Psoas muscle (tissue), 7 donors: ENCODE measurements at regions not wholly inside any gene's neighbourhood (a gene's known extent, or its start where the extent isn't known, plus 50 kb on each side); places are given as distances from the start of the nearest gene placed in this dataset.

Experiments
- ATAC-seq, 4 donors: fragments of 200-7000 bp; cut with Tn5 transposase; one replicate each; pipeline ENCODE4 v1.9.1; 2020; ENCODE audit warnings: moderate library complexity in 3 of 4, mild to moderate bottlenecking in 2 of 4
- DNase-seq, 2 donors: peaks; one replicate each; pipeline ENCODE4 v3.0.0-alpha.2; 2020
- H3K27ac ChIP-seq: fragments of 200-600 bp; one replicate; pipeline ENCODE4 v1.8.0; 2022
- H3K27me3 ChIP-seq, 3 donors: fragments of 200-600 bp in 1 of 3; one replicate each; pipeline versions ENCODE4 v1.6.1 to v1.8.0; 2013 to 2022; ENCODE audit warnings: low read length in 2 of 3, mild to moderate bottlenecking in 2 of 3, moderate library complexity in 1 of 3; ENCODE audit not compliant: insufficient read depth in 3 of 3
- H3K36me3 ChIP-seq, 2 donors: fragments of 200-600 bp in 1 of 2; one replicate each; pipeline versions ENCODE4 v1.6.1 to v1.8.0; 2013 to 2022; ENCODE audit warnings: low read depth in 1 of 2, mild to moderate bottlenecking in 1 of 2, moderate library complexity in 1 of 2; ENCODE audit not compliant: insufficient read depth in 1 of 2
- H3K4me1 ChIP-seq: fragments of 200-600 bp; one replicate; pipeline ENCODE4 v1.8.0; 2022
- H3K4me3 ChIP-seq: fragments of 200-600 bp; one replicate; pipeline ENCODE4 v1.8.0; 2022; ENCODE audit warnings: mild to moderate bottlenecking
- H3K9me3 ChIP-seq: fragments of 200-600 bp; one replicate; pipeline ENCODE4 v1.8.0; 2022
- CTCF ChIP-seq: fragments of 200-600 bp; IDR thresholded peaks from one replicate; pipeline ENCODE4 v1.8.0; 2022; ENCODE audit warnings: antibody characterized with exemption
- WGBS, 3 donors: extraction: QIAGEN DNeasy Blood & Tissue Kit; methylation state at CpG; one replicate each; pipeline versions ENCODE4 v1.1.6 to v1.1.7; 2013; 5-methylcytosine and 5-hydroxymethylcytosine counted together
- intact Hi-C, 2 donors: fragments of 100-400 bp; cut with DNase I; formaldehyde crosslinking; loops; one replicate each; pipeline versions ENCODE4 v1.11.0 to v1.14.2; 2022
- donor health status: healthy with polysubstance abuse.
- donor health status: DM: no; HTN: no; CAD: no; lungs with moderate emphysema.
- donor health status: Bipolar disorder and iron deficiency.
- donor health status: healthy.
- donor health status: DM: yes; HTN: yes; CAD: no.
- donor health status: DM: no; HTN: no; CAD: no.
- donor health status: DM: yes; HTN: yes; CAD: no.

GRCh38 chr6:62623846-62624532 is 338.0 kb upstream of the KHDRBS2 start:
- Histone ChIP-seq H3K27me3 (no peaks in the 10 kb centered on the region), H3K9me3 (no peaks in the 10 kb centered on the region), H3K27ac (no peak overlapping the region), H3K36me3 (no peaks in the 10 kb centered on the region), H3K4me1 (no peaks in the 10 kb centered on the region), H3K4me3 (no peak overlapping the region)
- ATAC-seq = no peak
- intact Hi-C loops = no loop called here
- no peak for TF ChIP-seq CTCF
- no peak for DNase-seq
- 86 to 97% (median 94%) methylated on average over 1 of the region's 1 CpG for WGBS, 3 donors

GRCh38 chr6:62615366-62616015 is 329.5 kb upstream of the KHDRBS2 start:
- Histone ChIP-seq H3K27ac (no peak overlapping the region), H3K4me1 (no peaks in the 10 kb centered on the region), H3K9me3 (no peaks in the 10 kb centered on the region), H3K27me3 (no peaks in the 10 kb centered on the region), H3K4me3 (no peak overlapping the region), H3K36me3 (no peaks in the 10 kb centered on the region)
- DNase-seq = no peak
- no peak for ATAC-seq
- no peak for TF ChIP-seq CTCF
- 54 to 70% (median 64%) methylated on average over 4 of the region's 4 CpGs for WGBS, 3 donors
- intact Hi-C loops = no loop called here

GRCh38 chr6:62614442-62614841 is 328.4 kb upstream of the KHDRBS2 start:
- H3K27me3 ChIP-seq = no peaks in the 10 kb centered on the region
- no peak overlapping the region for H3K4me3 ChIP-seq
- intact Hi-C loops = no loop called here
- no peaks in the 10 kb centered on the region for H3K36me3 ChIP-seq
- TF ChIP-seq CTCF = no peak
- H3K9me3 ChIP-seq = no peaks in the 10 kb centered on the region
- H3K4me1 ChIP-seq = no peaks in the 10 kb centered on the region
- DNase-seq = no peak
- no peak for ATAC-seq
- H3K27ac ChIP-seq = no peak overlapping the region

DNA sequence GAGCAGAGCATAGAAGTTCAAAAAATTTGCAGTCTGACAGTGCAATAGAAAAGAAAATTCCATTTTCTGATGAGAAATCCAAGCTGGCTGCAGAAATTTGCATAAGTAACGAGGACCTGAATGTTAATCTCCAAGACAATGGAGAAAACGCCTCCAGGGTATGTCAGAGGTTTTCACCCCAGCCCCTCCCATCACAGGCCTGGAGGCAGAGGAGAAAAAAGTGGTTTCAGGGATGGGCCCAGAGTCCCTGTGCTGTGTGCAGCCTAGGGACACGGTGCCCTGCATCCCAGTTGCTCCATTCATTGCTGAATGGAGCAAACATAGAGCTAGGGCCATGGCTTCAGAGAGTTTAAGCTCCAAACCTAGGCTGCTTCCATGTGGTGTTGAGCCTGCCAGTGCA is 327.9 kb upstream of the KHDRBS2 start:
- 43 to 59% (median 53%) methylated on average over 3 of the region's 3 CpGs for WGBS, 3 donors
- DNase-seq = no peak
- intact Hi-C loops = no loop called here
- Histone ChIP-seq H3K4me1 (no peaks in the 10 kb centered on the region), H3K9me3 (no peaks in the 10 kb centered on the region), H3K27me3 (no peaks in the 10 kb centered on the region), H3K36me3 (no peaks in the 10 kb centered on the region), H3K4me3 (no peak overlapping the region), H3K27ac (no peak overlapping the region)
- TF ChIP-seq CTCF = no peak
- no peak for ATAC-seq

- WGBS, 3 donors = 30 to 37% (median 33%) methylated on average over 3 of the region's 3 CpGs
- intact Hi-C loops = no loop called here
- Histone ChIP-seq H3K4me1 (no peaks in the 10 kb centered on the region), H3K27ac (no peak overlapping the region), H3K27me3 (no peaks in the 10 kb centered on the region), H3K36me3 (no peaks in the 10 kb centered on the region), H3K9me3 (no peaks in the 10 kb centered on the region), H3K4me3 (no peak overlapping the region)
- no peak for DNase-seq
- no peak for TF ChIP-seq CTCF
- no peak for ATAC-seq
These were observed 326.4 kb upstream of the KHDRBS2 start for GRCh38 chr6:62612471-62612870.
